Cardiac muscle cell (in vitro differentiated cells and primary cell): ENCODE measurements at regions not wholly inside any gene's neighbourhood (a gene's known extent, or its start where the extent isn't known, plus 50 kb on each side); places are given as distances from the start of the nearest gene placed in this dataset.
"Not testable (repeated sequence)": the region's sequence is repeated elsewhere in the genome, so short reads cannot be mapped to it uniquely, and the experiment has no call there.

Source experiments
- DNase-seq, 2 donors: peaks; one replicate each; pipeline versions ENCODE4 v3.0.0 to v3.0.0-alpha.2; 2010 to 2017; ENCODE audit warnings: low read depth in 1 of 2, low spot score in 1 of 2
- H3K27ac ChIP-seq: fragments of 200-600 bp; sonication (generic); 2 replicates; pipeline ENCODE4 v1.5.1; 2016
- H3K27me3 ChIP-seq: fragments of 200-600 bp; sonication (generic); 2 replicates; pipeline ENCODE4 v1.6.0; 2016; ENCODE audit warnings: control low read depth
- H3K36me3 ChIP-seq: fragments of 200-600 bp; sonication (generic); 2 replicates; pipeline ENCODE4 v1.5.1; 2016; ENCODE audit warnings: control low read depth
- H3K4me1 ChIP-seq: fragments of 200-600 bp; sonication (generic); 2 replicates; pipeline ENCODE4 v1.8.1; 2017; ENCODE audit warnings: low read depth, mild to moderate bottlenecking, mixed run types
- H3K4me3 ChIP-seq: fragments of 200-600 bp; sonication (generic); 2 replicates; pipeline ENCODE4 v1.5.1; 2016; ENCODE audit warnings: mild to moderate bottlenecking
- H3K9me3 ChIP-seq: fragments of 200-600 bp; sonication (generic); 2 replicates; pipeline ENCODE4 v1.5.1; 2017; ENCODE audit warnings: low read depth, mild to moderate bottlenecking, control low read depth
- CTCF ChIP-seq: IDR thresholded peaks from 2 replicates; pipeline ENCODE4 v1.5.1; 2012; ENCODE audit warnings: low read depth, mild to moderate bottlenecking, low read length

GRCh38 chr1:207261971-207262370 lies 59.5 kb upstream of the CD55 start:
- Histone ChIP-seq H3K4me3 (no peak overlapping the region), H3K4me1 (peaks cover 6% of the 10 kb centered on the region), H3K36me3 (no peaks in the 10 kb centered on the region), H3K27ac (no peak overlapping the region), H3K9me3 (no peaks in the 10 kb centered on the region), H3K27me3 (no peaks in the 10 kb centered on the region)
- TF ChIP-seq CTCF: no peak
- no peak for DNase-seq

DNA sequence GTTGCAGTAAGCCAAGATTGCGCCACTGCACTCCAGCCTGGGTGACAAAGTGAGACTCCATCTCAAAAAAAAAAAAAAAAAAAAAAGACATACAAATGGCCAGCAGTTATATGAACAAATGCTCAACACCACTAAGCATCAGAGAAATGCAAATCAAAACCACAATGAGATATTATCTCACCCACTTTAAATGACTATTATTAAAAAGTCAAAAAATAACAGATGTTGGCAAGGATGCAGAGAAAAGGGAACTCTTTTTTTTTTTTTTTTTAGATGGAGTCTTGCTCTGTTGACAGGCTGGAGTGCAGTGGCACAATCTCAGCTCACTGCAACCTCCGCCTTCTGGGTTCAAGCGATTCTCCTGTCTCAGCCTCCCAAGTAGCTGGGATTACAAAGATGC lies 58.6 kb upstream of the CD55 start:
- H3K27me3 ChIP-seq, H3K36me3 ChIP-seq, DNase-seq, H3K27ac ChIP-seq, H3K4me3 ChIP-seq, H3K9me3 ChIP-seq, H3K4me1 ChIP-seq: not testable (repeated sequence)

GRCh38 chr1:207264663-207265252 lies 56.7 kb upstream of the CD55 start:
- Histone ChIP-seq H3K4me3 (no peak overlapping the region), H3K9me3 (no peaks in the 10 kb centered on the region), H3K27me3 (no peaks in the 10 kb centered on the region), H3K27ac (peak overlapping the region; percentile 24), H3K4me1 (peaks cover 6% of the 10 kb centered on the region), H3K36me3 (no peaks in the 10 kb centered on the region)
- TF ChIP-seq CTCF: no peak
- no peak for DNase-seq

GRCh38 chr1:207268337-207268736 lies 53.1 kb upstream of the CD55 start:
- H3K4me1 ChIP-seq: peaks cover 6% of the 10 kb centered on the region
- TF ChIP-seq CTCF: no peak
- no peak overlapping the region for H3K4me3 ChIP-seq
- H3K27ac ChIP-seq: no peak overlapping the region
- H3K9me3 ChIP-seq: no peaks in the 10 kb centered on the region
- no peak for DNase-seq
- H3K27me3 ChIP-seq: no peaks in the 10 kb centered on the region
- no peaks in the 10 kb centered on the region for H3K36me3 ChIP-seq

DNA sequence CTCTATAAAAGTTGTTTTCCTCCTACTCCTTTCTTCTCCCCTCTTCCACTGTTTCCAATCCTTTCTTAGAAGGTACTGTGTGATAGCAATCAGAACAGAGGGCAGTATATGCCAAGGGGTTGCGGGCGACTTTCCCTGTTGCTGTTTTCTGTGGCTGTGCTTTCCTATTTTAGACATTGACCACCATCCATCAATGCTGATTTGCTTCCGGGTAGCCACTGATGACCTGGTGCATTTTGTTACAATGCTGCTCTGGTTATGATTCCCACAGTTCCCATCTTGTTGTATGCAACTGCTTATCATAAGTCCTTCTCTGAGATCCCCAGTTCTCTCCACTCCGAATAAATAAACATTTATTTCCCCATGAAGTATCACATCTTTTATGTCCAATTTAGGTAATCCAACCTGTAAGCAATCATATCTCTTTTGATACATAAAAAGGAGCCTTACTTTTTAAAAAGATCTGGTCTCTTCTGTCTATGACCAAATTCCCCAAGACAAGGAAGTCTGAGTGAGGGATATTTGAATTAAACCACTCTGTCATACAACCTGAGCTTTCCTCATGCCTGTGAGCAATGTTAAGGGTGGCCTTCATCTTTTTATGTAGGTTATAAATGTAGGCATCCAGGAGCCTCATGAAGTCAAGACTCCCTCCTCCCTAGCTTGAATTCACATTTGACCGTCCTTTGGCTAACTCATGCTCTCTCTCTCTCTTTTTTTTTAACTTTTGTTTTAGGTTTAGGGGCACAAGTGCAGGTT lies 52.5 kb upstream of the CD55 start:
- TF ChIP-seq CTCF: no peak
- H3K27me3 ChIP-seq: no peaks in the 10 kb centered on the region

More for the DNA sequence above, 52.5 kb upstream of the CD55 start:
- Histone ChIP-seq H3K4me3 (no peak overlapping the region), H3K36me3 (no peaks in the 10 kb centered on the region), H3K9me3 (no peaks in the 10 kb centered on the region), H3K27ac (no peak overlapping the region), H3K4me1 (peaks cover 6% of the 10 kb centered on the region)
- no peak for DNase-seq
